ENCODE measurements at regions not wholly inside any gene's neighbourhood (a gene's known extent, or its start where the extent isn't known, plus 50 kb on each side); places are given as distances from the start of the nearest gene placed in this dataset.

GRCh38 chr13:80563439-80563838 lies 222.5 kb upstream of the SPRY2 start:
- TF ChIP-seq POLR2A (IDR thresholded peaks at IDR 0.05; ENCODE audit: low read depth, low read length) (no peak), CTCF (IDR thresholded peaks at IDR 0.05; ENCODE audit: extremely low read depth in 1 of 2, insufficient read depth in 1 of 2, low read depth in 1 of 2, low read length in 2 of 2) (no peak), EZH2 (IDR thresholded peaks at IDR 0.05; ENCODE audit: borderline replicate concordance, low read depth, low read length, severe bottlenecking) (no peak)

Measured in endothelial cell of umbilical vein (primary cell).